ENCODE measurements at regions not wholly inside any gene's neighbourhood (a gene's known extent, or its start where the extent isn't known, plus 50 kb on each side); places are given as distances from the start of the nearest gene placed in this dataset.

- DNase-seq = peak; percentile 7 to 8
Observed at GRCh38 chr7:159253657-159254056, 109.0 kb upstream of the VIPR2 start.

GRCh38 chr7:159250471-159250870 is 105.8 kb upstream of the VIPR2 start:
- DNase-seq = no peak

DNA sequence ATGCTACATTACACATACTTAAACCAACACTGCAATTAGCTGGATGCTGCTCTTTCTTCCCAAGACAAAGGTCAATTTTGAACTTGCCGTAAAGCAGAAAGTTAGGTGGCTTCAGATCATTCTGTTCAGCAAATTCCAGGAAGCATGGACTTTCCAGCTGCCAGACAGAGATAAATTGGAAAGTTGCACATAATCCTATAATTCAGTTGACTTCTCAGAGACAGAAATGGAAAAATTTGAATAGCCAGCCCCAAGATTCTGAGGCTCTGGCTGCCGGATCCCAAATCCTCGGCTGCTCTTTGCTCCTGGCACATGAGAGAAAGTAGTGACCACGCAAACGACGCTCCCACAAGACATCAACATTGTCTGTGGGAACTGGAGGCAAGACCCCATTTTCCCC is 105.0 kb upstream of the VIPR2 start:
- no peak for DNase-seq

DNA sequence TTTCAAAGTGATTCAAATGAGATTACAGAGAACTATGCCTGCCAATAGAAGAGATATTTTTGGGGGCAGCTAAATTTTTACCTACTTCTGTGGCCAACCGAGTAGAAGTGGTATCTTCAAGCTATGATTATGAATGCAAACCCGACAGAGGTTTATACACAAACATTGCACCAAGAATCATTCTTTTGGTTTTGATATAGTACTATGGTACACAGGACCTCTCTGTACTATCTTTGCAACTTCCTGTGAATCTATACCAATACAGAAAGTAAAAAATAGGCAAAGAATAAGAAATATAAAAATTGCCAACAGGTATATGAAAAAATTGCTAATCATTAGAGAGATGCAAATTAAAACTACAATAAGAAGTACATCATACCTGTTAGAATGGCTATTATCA is 103.2 kb upstream of the VIPR2 start:
- no peak for DNase-seq

GRCh38 chr7:159246702-159247480 is 102.2 kb upstream of the VIPR2 start:
- no peak for DNase-seq

DNA sequence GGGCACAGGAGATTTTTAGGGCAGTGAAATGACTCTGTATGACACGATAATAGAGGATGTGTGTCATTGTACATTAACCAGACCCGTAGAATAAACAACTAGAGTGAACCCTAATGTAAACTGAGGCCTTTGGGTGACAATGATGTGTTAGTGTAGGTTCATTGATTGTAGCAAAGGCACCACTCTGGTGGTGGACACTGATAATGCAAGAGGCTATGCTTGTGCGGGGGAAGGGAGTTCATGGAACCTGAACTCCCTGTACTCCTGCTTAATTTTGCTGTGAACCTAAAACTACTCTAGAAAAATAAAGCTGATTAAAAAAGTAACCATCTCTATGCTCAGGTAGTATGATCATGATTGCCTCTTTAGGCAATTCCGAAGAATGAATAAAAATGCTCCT is 96.3 kb upstream of the VIPR2 start:
- DNase-seq = no peak

DNA sequence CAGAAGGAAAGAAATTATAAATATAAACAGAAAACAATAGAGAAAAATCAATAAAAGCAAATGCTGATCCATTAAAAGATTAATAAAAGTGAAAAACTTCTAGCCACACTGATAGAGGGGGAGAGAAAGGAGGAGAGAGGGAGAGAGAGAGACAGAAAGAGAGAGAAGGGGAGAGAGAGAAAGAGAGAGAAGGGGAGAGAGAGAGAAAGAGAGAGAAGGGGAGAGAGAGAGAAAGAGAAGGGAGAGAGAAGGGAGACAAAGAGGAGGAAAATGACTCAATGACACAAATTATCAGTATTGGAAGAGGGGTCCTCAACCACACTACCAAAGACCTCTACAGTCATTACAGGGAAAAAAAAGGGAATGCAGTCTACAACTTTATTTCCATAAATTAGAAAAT is 94.4 kb upstream of the VIPR2 start:
- no peak for DNase-seq

DNA sequence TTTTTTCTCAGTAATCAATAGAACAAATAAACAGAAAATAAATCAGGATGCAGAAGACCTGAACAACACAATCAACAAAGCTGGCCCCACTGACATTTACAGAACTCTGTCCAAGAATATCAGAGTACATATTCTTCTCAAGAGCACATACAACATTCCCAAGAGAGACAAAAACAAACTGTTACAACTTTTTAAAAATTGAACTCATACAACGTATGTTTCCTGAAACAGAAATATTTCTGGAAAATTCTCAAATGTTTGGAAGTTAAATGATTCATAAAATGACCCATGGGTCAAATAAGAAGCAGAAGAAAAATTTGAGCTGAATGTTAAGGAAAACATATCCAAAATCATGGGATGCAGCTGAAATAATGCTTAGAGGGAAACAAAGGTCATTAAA is 93.9 kb upstream of the VIPR2 start:
- no peak for DNase-seq

DNA sequence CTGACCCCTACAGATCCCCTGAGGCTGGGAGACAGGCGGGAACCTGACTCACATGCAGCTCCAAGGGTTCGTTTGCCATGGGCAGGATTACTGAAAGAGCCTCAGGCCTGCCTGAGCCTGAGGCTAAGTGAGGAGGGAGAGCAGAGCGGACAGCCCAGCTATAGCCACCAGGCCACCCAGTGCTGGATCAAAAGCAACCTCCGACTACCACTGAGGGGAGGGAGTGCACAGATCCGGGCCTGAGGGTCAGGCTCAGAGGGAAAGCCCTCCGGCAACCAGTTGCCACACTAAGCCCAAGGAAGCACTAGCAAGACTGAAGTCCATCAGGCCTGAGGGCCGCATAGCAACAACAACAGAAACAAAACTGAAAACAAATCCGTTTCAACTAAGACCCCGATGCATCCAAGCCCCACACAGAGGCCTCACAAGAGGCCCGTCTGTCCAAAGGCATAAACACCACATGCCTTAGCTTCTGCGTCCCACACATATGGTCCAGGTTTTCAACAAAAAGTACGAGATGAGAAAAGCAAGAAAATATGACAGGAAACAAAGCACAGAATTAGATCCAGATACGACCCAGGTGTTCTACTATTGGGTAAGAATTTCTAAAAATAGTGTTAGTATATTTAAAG is 92.5 kb upstream of the VIPR2 start:
- no peak for DNase-seq

- DNase-seq = no peak
Observed at GRCh38 chr7:159231017-159231416, 86.3 kb upstream of the VIPR2 start.

DNA sequence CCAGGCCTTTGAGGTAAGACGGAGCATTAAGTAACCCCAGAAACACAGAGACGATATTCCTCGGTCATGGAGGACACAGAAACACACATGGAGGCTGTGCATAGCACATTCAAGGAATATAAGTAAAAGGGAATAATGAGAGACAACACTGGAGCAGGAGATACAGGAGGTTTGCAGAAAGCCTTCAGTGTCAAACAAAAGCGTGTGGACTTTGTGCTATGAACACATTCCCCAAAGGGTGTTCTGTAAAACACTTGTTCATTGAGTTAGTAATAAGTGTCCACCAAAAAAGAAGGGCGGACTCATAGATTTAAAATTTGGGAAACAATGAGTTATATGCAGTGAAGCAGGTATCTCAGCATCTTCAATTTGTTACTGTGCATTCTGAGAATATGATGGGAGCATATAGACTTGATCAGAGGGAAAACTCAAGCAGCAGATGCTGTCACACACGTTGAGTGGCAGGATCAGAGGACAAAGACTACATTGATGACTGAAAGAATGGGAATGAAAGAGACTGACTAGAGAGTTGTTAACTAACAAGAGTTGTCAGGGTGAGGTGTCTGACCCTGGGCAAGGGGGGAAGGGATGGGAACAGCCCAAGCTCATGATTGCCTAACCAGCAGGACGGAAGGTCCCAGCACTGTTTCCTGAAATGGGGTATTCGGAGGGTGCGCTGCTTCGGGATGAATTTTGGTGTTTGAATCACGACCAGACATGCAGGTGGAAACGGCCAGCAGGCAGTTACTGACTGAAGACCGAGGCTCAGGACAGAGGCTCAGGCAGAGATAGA is 85.2 kb upstream of the VIPR2 start:
- no peak for DNase-seq

GRCh38 chr7:159227433-159227832 is 82.8 kb upstream of the VIPR2 start:
- DNase-seq = no peak

- no peak for DNase-seq
Observed at GRCh38 chr7:159226011-159226702, 81.5 kb upstream of the VIPR2 start.

DNA sequence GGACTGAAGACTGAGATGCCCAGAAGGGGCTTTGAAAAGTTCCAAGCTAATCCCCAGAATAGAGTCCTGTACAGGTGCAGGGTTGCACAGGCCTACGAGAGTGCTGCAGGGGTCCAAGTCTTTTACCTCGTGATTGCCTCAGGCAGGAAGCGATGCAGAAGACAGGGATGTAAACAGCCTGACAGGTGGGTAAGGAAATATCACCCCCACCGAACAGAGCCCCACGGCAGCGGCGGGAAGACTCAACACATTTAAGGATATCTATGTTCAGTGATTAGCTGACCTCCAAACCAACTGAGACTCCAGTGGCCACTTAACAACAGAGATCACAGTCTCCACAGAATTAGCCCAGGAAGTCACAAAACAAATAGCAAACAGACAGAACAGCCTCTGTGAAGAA is 73.9 kb upstream of the VIPR2 start:
- no peak for DNase-seq

GRCh38 chr7:159218170-159218569 is 73.5 kb upstream of the VIPR2 start:
- DNase-seq = no peak

GRCh38 chr7:159215076-159215475 is 70.4 kb upstream of the VIPR2 start:
- DNase-seq = no peak

- no peak for DNase-seq
Observed at GRCh38 chr7:159213253-159213652, 68.6 kb upstream of the VIPR2 start.

DNA sequence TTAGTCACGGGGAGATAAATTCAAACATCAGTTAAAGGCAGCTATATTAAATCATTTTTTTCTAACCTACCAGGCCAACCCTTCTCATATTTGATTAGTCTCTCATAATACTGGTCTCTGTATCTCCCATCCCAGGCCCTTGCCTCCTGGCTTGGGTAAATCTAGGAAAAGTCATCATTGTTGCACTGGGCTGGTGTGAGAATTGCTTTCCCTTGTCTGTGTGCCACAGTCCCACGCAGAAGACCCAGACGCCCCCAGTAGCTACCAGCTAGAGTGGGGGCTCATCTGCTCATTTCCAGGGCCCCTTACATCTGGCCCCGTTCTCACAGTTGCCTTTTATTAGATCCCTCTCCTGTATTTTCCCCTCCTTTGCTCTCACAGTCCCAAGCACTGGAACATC is 67.6 kb upstream of the VIPR2 start:
- DNase-seq = no peak

- no peak for DNase-seq
Observed at GRCh38 chr7:159211540-159212182, 67.0 kb upstream of the VIPR2 start.

DNA sequence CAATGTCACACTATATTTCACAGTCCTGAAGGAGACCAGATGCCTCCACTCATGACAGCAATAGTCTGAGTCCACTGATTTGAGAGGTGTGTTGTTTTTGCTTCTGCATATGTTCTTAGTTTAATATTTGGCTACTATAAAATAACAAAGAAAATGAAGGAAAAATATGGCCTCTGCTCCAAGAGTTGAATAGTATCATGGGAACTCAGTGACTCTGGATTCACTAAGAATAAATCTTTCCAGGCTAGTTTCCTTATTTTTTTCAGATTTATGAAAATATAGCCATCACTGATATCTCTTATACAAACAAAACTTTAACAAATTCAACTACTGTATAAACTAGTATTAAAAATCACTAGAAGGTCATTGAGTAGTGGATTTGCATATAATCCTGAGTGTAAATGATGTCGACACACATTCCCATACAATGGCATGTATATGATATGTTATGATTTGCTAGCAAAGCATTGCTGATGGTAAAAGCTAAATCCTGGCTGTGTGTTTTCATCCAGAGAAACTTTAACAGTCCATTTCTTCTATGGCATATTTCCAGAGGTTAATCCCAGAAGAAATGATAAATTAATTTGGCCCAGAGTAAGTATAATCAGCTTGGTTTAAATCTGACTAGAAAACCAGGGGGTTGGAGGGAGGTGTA is 66.0 kb upstream of the VIPR2 start:
- no peak for DNase-seq

- peak in 1 of 2 donors; percentile 27 for DNase-seq
Observed at GRCh38 chr7:159209429-159209828, 64.8 kb upstream of the VIPR2 start.

GRCh38 chr7:159207951-159208350 is 63.3 kb upstream of the VIPR2 start:
- DNase-seq = no peak
